ENCODE measurements at regions not wholly inside any gene's neighbourhood (a gene's known extent, or its start where the extent isn't known, plus 50 kb on each side); places are given as distances from the start of the nearest gene placed in this dataset.

GRCh38 chr2:219968685-219969345 is 341.4 kb downstream of the SLC4A3 start:
- DNase-seq (ENCODE audit: low spot score in 2 of 2) (no peak), ATAC-seq (no peak)
- Mint-ChIP-seq H3K36me3 (no peaks in the 10 kb centered on the region), H3K9me3 (no peaks in the 10 kb centered on the region), H3K27ac (no peak overlapping the region)

DNA sequence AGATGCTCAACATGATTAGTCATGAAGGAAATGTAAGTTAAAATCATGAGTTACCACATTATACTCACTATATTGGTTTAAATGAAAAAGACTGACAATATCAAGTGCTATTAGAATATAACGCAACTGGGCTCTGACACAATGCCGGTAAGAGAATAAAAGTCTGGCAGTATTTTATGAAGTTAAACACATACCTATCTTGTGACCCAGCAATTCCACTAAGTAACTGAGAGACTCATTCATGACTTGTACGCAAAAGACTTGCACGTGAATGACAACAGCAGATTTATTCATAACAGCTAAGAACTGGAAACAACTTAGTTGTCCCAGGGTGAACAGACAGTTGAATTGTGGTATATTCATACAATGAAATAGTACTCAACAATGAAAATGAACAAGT is 342.1 kb downstream of the SLC4A3 start:
- H3K27ac Mint-ChIP-seq, result no peak overlapping the region
- ATAC-seq (no peak), DNase-seq (ENCODE audit: low spot score in 2 of 2) (no peak)
- no peaks in the 10 kb centered on the region for H3K9me3 Mint-ChIP-seq
- H3K36me3 Mint-ChIP-seq, result no peaks in the 10 kb centered on the region

DNA sequence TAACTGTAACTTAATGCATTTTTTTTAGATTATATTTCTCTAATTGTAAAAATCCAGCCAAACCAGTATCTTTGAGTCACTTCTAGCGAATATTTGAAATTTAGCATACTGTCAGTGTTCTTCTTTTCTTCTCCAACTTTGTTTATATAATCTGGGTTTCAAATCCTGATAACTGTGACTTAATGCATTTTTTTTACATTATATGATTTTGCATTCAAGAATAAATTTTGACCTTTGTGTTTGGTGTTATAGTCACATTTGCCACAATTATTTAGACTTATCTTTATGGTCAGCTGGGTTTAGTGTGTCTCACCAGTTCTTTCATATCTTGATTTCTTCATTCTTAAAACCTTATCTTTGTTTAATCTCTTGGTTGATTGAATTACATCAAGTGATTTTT is 345.7 kb downstream of the SLC4A3 start:
- Mint-ChIP-seq H3K27ac (no peak overlapping the region), H3K36me3 (no peaks in the 10 kb centered on the region), H3K9me3 (no peaks in the 10 kb centered on the region)
- ATAC-seq (no peak), DNase-seq (ENCODE audit: low spot score in 2 of 2) (no peak)

GRCh38 chr2:219976871-219977270 is 349.4 kb downstream of the SLC4A3 start:
- H3K9me3 Mint-ChIP-seq, result no peaks in the 10 kb centered on the region
- ATAC-seq (no peak), DNase-seq (ENCODE audit: low spot score in 2 of 2) (no peak)
- H3K36me3 Mint-ChIP-seq, result no peaks in the 10 kb centered on the region
- H3K27ac Mint-ChIP-seq, result no peak overlapping the region

DNA sequence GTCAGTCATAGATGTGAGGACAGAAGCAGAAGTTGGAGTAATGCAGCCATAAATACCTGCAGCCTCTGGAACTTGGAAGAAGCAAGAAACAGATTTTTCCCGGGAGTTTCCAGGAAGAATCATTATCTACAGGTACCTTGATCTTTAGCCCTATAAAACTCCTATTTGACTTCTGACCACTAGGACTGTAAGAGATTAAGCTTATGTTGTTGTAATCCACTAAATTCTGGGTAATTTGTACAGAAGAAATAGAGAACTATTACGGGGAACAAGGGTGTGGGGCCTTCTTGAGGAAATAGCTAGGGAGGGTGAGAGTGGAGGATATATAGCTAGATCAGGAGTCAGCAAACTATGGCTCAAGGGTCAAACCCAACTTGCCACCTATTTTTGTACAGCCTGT is 353.2 kb downstream of the SLC4A3 start:
- Mint-ChIP-seq H3K36me3 (no peaks in the 10 kb centered on the region), H3K27ac (no peak overlapping the region)
- no peak for ATAC-seq

GRCh38 chr2:219983836-219984235 is 356.4 kb downstream of the SLC4A3 start:
- H3K36me3 Mint-ChIP-seq, result no peaks in the 10 kb centered on the region
- ATAC-seq, result no peak
- DNase-seq (ENCODE audit: low spot score in 2 of 2), result no peak
- no peak overlapping the region for H3K27ac Mint-ChIP-seq
- H3K9me3 Mint-ChIP-seq, result no peaks in the 10 kb centered on the region

More for the DNA sequence above, 353.2 kb downstream of the SLC4A3 start:
- H3K9me3 Mint-ChIP-seq, result no peaks in the 10 kb centered on the region
- DNase-seq (ENCODE audit: low spot score in 2 of 2), result no peak

GRCh38 chr2:219985017-219985416 is 357.6 kb downstream of the SLC4A3 start:
- Mint-ChIP-seq H3K27ac (no peak overlapping the region), H3K9me3 (no peaks in the 10 kb centered on the region), H3K36me3 (no peaks in the 10 kb centered on the region)
- DNase-seq (ENCODE audit: low spot score in 2 of 2) (no peak), ATAC-seq (no peak)

- no peaks in the 10 kb centered on the region for H3K36me3 Mint-ChIP-seq
- peak in 1 of 2 donors; percentile 35 for ATAC-seq
- H3K27ac Mint-ChIP-seq, result no peak overlapping the region
- DNase-seq (ENCODE audit: low spot score in 2 of 2), result no peak
- peaks cover 0 to 3% of the 10 kb centered on the region in 2 donors for H3K9me3 Mint-ChIP-seq
Measured at GRCh38 chr2:219987830-219988229, 360.4 kb downstream of the SLC4A3 start.

DNA sequence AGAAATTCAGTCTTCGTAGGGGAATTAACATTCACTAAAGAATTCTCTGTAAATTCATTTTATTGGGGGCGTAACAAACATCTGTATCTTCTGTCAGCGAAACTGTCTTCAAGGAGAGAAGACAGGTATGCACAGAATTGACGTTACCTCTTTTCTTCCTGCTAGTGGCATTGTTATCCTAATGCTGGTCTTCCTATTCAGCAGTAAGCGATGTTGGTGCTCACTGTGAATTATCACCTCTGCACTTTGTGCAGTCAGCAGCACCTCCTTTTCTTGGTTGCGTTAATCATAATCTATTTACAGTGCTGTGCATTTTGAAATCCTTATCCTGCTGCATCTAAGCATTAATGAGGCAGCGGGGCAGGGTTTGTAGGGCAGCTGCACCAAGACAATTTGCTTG is 362.3 kb downstream of the SLC4A3 start:
- no peak overlapping the region for H3K27ac Mint-ChIP-seq
- no peak for DNase-seq (ENCODE audit: low spot score in 2 of 2)
- H3K9me3 Mint-ChIP-seq, result peaks cover 0 to 3% of the 10 kb centered on the region in 2 donors
- no peaks in the 10 kb centered on the region for H3K36me3 Mint-ChIP-seq
- ATAC-seq, result no peak

- ATAC-seq (no peak), DNase-seq (ENCODE audit: low spot score in 2 of 2) (no peak)
- H3K27ac Mint-ChIP-seq, result no peak overlapping the region
Measured at GRCh38 chr2:219991116-219991515, 363.7 kb downstream of the SLC4A3 start.

DNA sequence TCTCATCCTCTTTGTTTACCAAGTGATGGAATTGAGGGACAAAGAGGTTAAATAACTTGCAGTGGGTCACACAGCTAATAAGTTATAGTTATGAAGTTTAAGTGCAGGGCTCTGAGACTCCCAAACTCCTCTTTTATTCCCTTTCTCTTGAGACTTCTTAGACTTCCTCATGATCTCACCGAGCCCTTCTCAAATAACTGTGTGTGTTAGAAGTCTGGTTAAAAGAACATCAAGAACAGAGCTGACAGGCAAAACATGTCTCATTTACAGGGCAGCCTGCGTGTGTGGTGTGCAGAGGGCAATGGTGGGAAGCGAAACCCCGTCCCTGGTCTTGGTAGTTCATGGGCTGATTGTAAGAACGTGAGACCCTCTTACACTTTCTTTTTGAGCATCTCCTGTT is 368.0 kb downstream of the SLC4A3 start:
- H3K36me3 Mint-ChIP-seq, result no peaks in the 10 kb centered on the region
- no peak overlapping the region for H3K27ac Mint-ChIP-seq
- ATAC-seq, result no peak

More at GRCh38 chr2:219991116-219991515, 363.7 kb downstream of the SLC4A3 start:
- Mint-ChIP-seq H3K36me3 (no peaks in the 10 kb centered on the region), H3K9me3 (peaks cover 0 to 3% of the 10 kb centered on the region in 2 donors)

DNA sequence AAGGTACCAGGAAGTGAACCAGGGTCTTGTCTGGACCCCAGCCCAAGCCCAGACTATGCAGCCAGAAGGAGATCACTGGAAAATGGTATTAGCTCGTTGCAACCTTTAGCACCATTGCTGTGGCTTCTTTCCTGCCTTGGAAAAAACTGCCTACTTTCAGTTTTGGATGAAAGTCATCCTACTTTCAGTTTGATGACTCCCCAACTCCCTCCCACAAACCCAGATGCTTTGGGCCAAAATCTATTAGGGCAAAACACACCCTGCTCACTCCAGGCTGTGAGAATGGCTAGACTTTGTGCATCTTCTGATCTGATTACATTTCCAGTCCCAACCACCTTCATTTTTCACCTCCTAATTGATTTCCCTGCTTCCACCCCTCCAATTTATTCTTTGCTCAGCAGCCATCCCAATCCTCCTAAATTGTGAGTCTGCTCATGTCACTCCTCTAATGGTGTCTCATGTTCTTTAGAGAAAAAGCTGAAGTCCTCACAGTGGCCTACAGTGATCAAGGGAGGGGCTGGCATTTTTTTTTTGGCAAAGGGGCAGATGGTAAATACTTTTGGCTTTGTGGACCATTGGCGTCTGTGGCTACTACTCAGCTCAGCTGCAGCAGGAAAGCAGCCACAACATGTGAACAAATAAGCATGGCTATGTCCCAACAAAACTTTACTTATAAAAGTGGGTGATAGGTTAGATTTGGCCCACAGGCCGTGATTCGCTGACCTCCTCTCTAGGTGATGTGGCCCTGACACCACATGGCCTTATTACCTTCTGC is 368.7 kb downstream of the SLC4A3 start:
- DNase-seq (ENCODE audit: low spot score in 2 of 2), result no peak
- Mint-ChIP-seq H3K36me3 (no peaks in the 10 kb centered on the region), H3K27ac (no peak overlapping the region), H3K9me3 (peaks cover 0 to under 1% of the 10 kb centered on the region in 2 donors)
- no peak for ATAC-seq

More for the DNA sequence above, 368.0 kb downstream of the SLC4A3 start:
- H3K9me3 Mint-ChIP-seq, result peaks cover 0 to 3% of the 10 kb centered on the region in 2 donors
- no peak for DNase-seq (ENCODE audit: low spot score in 2 of 2)

DNA sequence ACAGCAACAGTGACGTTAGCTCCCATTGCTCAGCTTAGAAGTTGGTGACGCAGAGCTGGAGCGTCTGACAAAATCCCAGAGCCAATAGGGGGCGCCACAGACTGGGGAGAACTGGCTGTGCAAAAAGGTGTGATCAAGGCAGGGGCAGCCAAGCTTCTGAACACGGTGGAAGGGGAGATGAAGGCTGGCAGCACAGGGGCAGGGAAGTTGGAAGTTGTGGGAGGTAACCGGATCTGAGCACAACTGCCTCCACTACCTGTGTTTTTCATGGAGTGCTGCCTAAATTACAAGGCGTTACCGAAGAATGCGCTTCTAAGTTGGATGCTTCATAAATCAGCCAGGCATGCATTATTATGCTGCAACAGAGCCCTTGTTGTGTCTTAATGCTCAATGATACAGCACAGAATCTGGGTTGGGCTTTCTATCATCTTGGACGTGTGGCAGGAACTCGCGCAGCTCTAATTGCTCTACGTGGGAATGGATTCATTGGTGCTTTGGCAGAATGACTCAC is 370.0 kb downstream of the SLC4A3 start:
- Mint-ChIP-seq H3K27ac (no peak overlapping the region), H3K9me3 (no peaks in the 10 kb centered on the region), H3K36me3 (no peaks in the 10 kb centered on the region)
- ATAC-seq (no peak), DNase-seq (ENCODE audit: low spot score in 2 of 2) (peak in 1 of 2 donors; percentile 30)

- no peak overlapping the region for H3K27ac Mint-ChIP-seq
- no peaks in the 10 kb centered on the region for H3K9me3 Mint-ChIP-seq
- no peak for ATAC-seq
- H3K36me3 Mint-ChIP-seq, result no peaks in the 10 kb centered on the region
- DNase-seq (ENCODE audit: low spot score in 2 of 2), result no peak
Measured at GRCh38 chr2:219998107-219998506, 370.7 kb downstream of the SLC4A3 start.

GRCh38 chr2:219998714-219999227 is 371.3 kb downstream of the SLC4A3 start:
- no peak overlapping the region for H3K27ac Mint-ChIP-seq

GRCh38 chr2:220000080-220000479 is 372.6 kb downstream of the SLC4A3 start:
- Mint-ChIP-seq H3K9me3 (no peaks in the 10 kb centered on the region), H3K36me3 (no peaks in the 10 kb centered on the region), H3K27ac (no peak overlapping the region)
- no peak for DNase-seq (ENCODE audit: low spot score in 2 of 2)
- no peak for ATAC-seq

More at GRCh38 chr2:219998714-219999227, 371.3 kb downstream of the SLC4A3 start:
- ATAC-seq (no peak), DNase-seq (ENCODE audit: low spot score in 2 of 2) (no peak)
- H3K36me3 Mint-ChIP-seq, result no peaks in the 10 kb centered on the region
- no peaks in the 10 kb centered on the region for H3K9me3 Mint-ChIP-seq

DNA sequence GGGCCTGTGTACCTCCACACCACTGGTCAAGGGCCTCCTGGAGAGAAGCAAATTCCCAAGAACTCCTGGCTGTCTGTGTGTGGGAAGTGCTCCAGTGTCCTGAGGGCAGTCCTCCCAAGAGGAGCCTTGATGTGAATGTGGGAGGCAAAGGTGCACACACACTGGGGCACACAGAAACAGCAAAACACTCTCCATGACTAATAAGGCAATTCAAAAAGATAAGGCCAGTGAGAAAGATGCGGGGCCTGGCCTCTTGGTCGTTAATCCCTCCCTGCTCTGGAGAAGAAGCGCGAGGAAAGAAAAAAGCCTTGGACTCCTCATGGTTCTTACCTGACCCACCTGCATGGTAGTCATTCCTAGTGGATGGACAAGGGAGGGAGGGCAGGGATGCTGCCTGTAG is 373.2 kb downstream of the SLC4A3 start:
- no peak for DNase-seq (ENCODE audit: low spot score in 2 of 2)
- H3K27ac Mint-ChIP-seq, result no peak overlapping the region
- H3K36me3 Mint-ChIP-seq, result no peaks in the 10 kb centered on the region
- ATAC-seq, result no peak
- no peaks in the 10 kb centered on the region for H3K9me3 Mint-ChIP-seq

All from activated naive CD4-positive, alpha-beta T cell treated with anti-CD3 and anti-CD28 coated beads, Interleukin-2, amount 50 U/mL, for 72 hours (primary cell).